HG03558 (cell line): ENCODE measurements at regions not wholly inside any gene's neighbourhood (a gene's known extent, or its start where the extent isn't known, plus 50 kb on each side); places are given as distances from the start of the nearest gene placed in this dataset.
"Not testable (repeated sequence)": the region's sequence is repeated elsewhere in the genome, so short reads cannot be mapped to it uniquely, and the experiment has no call there.

Experiments used
- ATAC-seq: cut with Tn5 transposase; IDR thresholded peaks from one replicate; pipeline ENCODE4 v1.9.1; 2021; ENCODE audit warnings: moderate number of reproducible peaks; ENCODE audit not compliant: unreplicated experiment; ENCODE audit errors: extremely low read depth

GRCh38 chr2:180705551-180705950 lies 274.9 kb upstream of the UBE2E3 start:
- ATAC-seq: no peak

- no peak for ATAC-seq
Measured at GRCh38 chr2:180705122-180705521, 275.3 kb upstream of the UBE2E3 start.

GRCh38 chr2:180699657-180700361 lies 280.6 kb upstream of the UBE2E3 start:
- no peak for ATAC-seq

GRCh38 chr2:180698668-180699067 lies 281.7 kb upstream of the UBE2E3 start:
- no peak for ATAC-seq

GRCh38 chr2:180695586-180696401 lies 284.6 kb upstream of the UBE2E3 start:
- ATAC-seq: no peak

- no peak for ATAC-seq
Measured at GRCh38 chr2:180694445-180695421, 285.7 kb upstream of the UBE2E3 start.

- ATAC-seq: no peak
Measured at GRCh38 chr2:180692322-180692721, 288.1 kb upstream of the UBE2E3 start.

GRCh38 chr2:180691855-180692223 lies 288.6 kb upstream of the UBE2E3 start:
- not testable (repeated sequence) for ATAC-seq

GRCh38 chr2:180691186-180691854 lies 289.1 kb upstream of the UBE2E3 start:
- not testable (repeated sequence) for ATAC-seq

- ATAC-seq: no peak
Measured at GRCh38 chr2:180690611-180691010, 289.8 kb upstream of the UBE2E3 start.

GRCh38 chr2:180682871-180683270 lies 297.5 kb upstream of the UBE2E3 start:
- no peak for ATAC-seq

GRCh38 chr2:180679693-180680092 lies 300.7 kb upstream of the UBE2E3 start:
- ATAC-seq: no peak

GRCh38 chr2:180678625-180678972 lies 301.8 kb upstream of the UBE2E3 start:
- no peak for ATAC-seq

- ATAC-seq: no peak
Measured at GRCh38 chr2:180677930-180678624, 302.3 kb upstream of the UBE2E3 start.

GRCh38 chr2:180677200-180677599 lies 303.2 kb upstream of the UBE2E3 start:
- no peak for ATAC-seq

- ATAC-seq: no peak
Measured at GRCh38 chr2:180676520-180677025, 303.8 kb upstream of the UBE2E3 start.

- ATAC-seq: no peak
Measured at GRCh38 chr2:180675170-180675569, 305.2 kb upstream of the UBE2E3 start.

GRCh38 chr2:180672377-180672776 lies 308.0 kb upstream of the UBE2E3 start:
- no peak for ATAC-seq

GRCh38 chr2:180670302-180671003 lies 310.0 kb upstream of the UBE2E3 start:
- no peak for ATAC-seq
